ENCODE measurements at regions not wholly inside any gene's neighbourhood (a gene's known extent, or its start where the extent isn't known, plus 50 kb on each side); places are given as distances from the start of the nearest gene placed in this dataset.

DNA sequence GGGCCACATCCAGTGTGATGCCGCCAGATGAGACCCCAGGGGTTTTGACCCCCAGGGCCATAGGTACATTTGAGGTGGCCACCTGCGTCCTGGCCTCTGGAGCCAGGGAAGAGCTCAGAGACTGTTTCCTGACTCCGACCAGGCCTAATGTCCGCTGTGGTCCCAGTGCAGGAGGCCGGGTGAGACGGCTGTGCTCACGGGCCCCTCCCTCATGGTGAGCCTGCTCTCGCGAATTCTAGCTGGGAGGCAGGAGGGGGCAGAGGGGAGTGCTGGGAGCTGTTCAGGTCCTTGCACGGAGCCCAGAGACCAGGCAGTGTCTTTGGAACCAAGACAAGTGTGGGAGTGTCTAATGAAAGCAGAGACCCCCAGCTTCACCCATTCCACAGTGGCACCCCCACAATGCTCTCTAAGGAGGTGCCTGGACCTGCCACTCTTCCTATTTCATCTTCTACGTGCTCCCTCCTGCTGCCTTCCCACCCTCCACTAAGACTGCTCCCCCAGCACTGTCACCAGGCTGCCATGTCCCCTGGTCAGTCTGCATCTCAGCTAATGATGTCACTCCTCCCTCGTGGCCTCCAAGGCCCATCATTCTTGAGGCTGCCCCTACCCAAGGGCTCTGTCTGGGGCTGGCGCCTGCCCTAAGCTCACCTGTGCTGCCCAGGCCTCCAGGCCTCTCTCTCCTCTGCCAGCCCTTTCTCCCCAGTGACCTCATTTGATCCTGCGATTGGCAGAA is 256.3 kb upstream of the C1orf174 start:
- FAIRE-seq (no peak), DNase-seq (ENCODE audit: low read depth, low spot score) (no peak)
- TF ChIP-seq JUN (IDR thresholded peaks at IDR 0.05; ENCODE audit: borderline replicate concordance, insufficient read depth, insufficient read length, low read depth) (no peak), MYC (IDR thresholded peaks at IDR 0.05; ENCODE audit: low read depth, low read length) (no peak), POLR2A (IDR thresholded peaks at IDR 0.05; ENCODE audit: low read depth, low read length) (no peak), EZH2 (IDR thresholded peaks at IDR 0.05; ENCODE audit: borderline replicate concordance, low read depth, low read length, severe bottlenecking) (no peak), POLR2AphosphoS5 (IDR thresholded peaks at IDR 0.05; ENCODE audit: insufficient read depth, low read depth, low read length) (no peak), FOS (IDR thresholded peaks at IDR 0.05; ENCODE audit: borderline replicate concordance, insufficient read depth, low read length) (no peak), GATA2 (IDR thresholded peaks at IDR 0.05; ENCODE audit: insufficient read depth, insufficient read length, low read depth, low read length) (no peak)
- TF ChIP-seq, protein P1, sequence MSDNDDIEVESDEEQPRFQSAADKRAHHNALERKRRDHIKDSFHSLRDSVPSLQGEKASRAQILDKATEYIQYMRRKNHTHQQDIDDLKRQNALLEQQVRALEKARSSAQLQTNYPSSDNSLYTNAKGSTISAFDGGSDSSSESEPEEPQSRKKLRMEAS (IDR thresholded peaks at IDR 0.05; ENCODE audit: insufficient read depth, insufficient read length), result no peak
- TF ChIP-seq, protein P2, sequence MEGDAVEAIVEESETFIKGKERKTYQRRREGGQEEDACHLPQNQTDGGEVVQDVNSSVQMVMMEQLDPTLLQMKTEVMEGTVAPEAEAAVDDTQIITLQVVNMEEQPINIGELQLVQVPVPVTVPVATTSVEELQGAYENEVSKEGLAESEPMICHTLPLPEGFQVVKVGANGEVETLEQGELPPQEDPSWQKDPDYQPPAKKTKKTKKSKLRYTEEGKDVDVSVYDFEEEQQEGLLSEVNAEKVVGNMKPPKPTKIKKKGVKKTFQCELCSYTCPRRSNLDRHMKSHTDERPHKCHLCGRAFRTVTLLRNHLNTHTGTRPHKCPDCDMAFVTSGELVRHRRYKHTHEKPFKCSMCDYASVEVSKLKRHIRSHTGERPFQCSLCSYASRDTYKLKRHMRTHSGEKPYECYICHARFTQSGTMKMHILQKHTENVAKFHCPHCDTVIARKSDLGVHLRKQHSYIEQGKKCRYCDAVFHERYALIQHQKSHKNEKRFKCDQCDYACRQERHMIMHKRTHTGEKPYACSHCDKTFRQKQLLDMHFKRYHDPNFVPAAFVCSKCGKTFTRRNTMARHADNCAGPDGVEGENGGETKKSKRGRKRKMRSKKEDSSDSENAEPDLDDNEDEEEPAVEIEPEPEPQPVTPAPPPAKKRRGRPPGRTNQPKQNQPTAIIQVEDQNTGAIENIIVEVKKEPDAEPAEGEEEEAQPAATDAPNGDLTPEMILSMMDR (IDR thresholded peaks at IDR 0.05; ENCODE audit: extremely low read depth in 1 of 2, insufficient read depth in 1 of 2, low read depth in 1 of 2, low read length in 2 of 2), result no peak
- Histone ChIP-seq H3K4me1 (ENCODE audit: control insufficient read depth, extremely low read depth, insufficient read depth, low read length) (no peaks in the 10 kb centered on the region), H3K4me2 (ENCODE audit: insufficient read depth, low read length) (no peak overlapping the region), H3K9ac (replicated peaks; ENCODE audit: extremely low read depth, insufficient read depth, low read length) (no peak overlapping the region), H3K79me2 (ENCODE audit: control insufficient read depth, insufficient read depth, low read length) (no peaks in the 10 kb centered on the region), H3K27ac (ENCODE audit: insufficient read depth, low read depth, low read length) (no peak overlapping the region), H3K9me1 (replicated peaks; ENCODE audit: control insufficient read depth, extremely low read depth, insufficient read depth, low read length) (no peaks in the 10 kb centered on the region), H3K27me3 (ENCODE audit: control insufficient read depth in 2 of 2, insufficient read depth in 2 of 2, low read length in 2 of 2) (no peaks in the 10 kb centered on the region), H3K4me3 (replicated peaks in 1 of 3; ENCODE audit: insufficient read depth in 1 of 3, low read depth in 1 of 3, low read length in 3 of 3) (no peak overlapping the region), H2AFZ (ENCODE audit: low read depth, low read length) (no peak overlapping the region), H3K9me3 (replicated peaks; ENCODE audit: control insufficient read depth, insufficient read depth, low read length) (peaks cover 4% of the 10 kb centered on the region), H3K36me3 (ENCODE audit: control insufficient read depth in 2 of 2, extremely low read depth in 1 of 2, insufficient read depth in 2 of 2, low read length in 2 of 2) (no peaks in the 10 kb centered on the region), H4K20me1 (replicated peaks; ENCODE audit: control insufficient read depth, extremely low read depth, insufficient read depth, low read length) (no peaks in the 10 kb centered on the region)
- POLR2A ChIA-PET, result no interaction called here
- intact Hi-C loops (cut with micrococcal nuclease) (no loop called here), dilution Hi-C loops (cut with MboI; ENCODE audit: extremely low pct_ligation_motif_present, low sequenced_read_pairs) (no loop called here)
- no TSS peak for BruUV-seq (replicated peaks)
- CTCF ChIA-PET, result interaction anchor here (1.4 kb wide), 1 partner anchor 10 kb away, joined by 4 read pairs; no protein-coding TSS in a partner anchor
